Mesodermal cell (in vitro differentiated cells): ENCODE measurements at regions not wholly inside any gene's neighbourhood (a gene's known extent, or its start where the extent isn't known, plus 50 kb on each side); places are given as distances from the start of the nearest gene placed in this dataset.

Experiments used
- H3K27ac ChIP-seq: 2 replicates; pipeline ENCODE4 v1.7.0; 2013; ENCODE audit warnings: mild to moderate bottlenecking, low read depth, low read length, moderate library complexity; ENCODE audit not compliant: severe bottlenecking
- H3K36me3 ChIP-seq: 2 replicates; pipeline ENCODE4 v1.7.1; 2013; ENCODE audit warnings: mild to moderate bottlenecking, low read length, moderate library complexity; ENCODE audit not compliant: control insufficient read depth, insufficient read depth
- H3K4me1 ChIP-seq: one replicate; pipeline ENCODE4 v1.7.1; 2013; ENCODE audit warnings: mild to moderate bottlenecking, low read length; ENCODE audit not compliant: insufficient read depth, control insufficient read depth, poor library complexity, severe bottlenecking
- H3K4me3 ChIP-seq: 2 replicates; pipeline ENCODE4 v1.7.0; 2013; ENCODE audit warnings: low read length, control low read depth, mild to moderate bottlenecking; ENCODE audit not compliant: insufficient read depth, poor library complexity, severe bottlenecking; ENCODE audit errors: extremely low read depth
- H3K9me3 ChIP-seq: 2 replicates; pipeline ENCODE4 v1.7.1; 2013; ENCODE audit warnings: mild to moderate bottlenecking, low read length, moderate library complexity; ENCODE audit not compliant: control insufficient read depth
- WGBS, 2 experiments: methylation state at CpG; one replicate each; pipeline ENCODE4 v1.1.5; 2013; ENCODE audit warnings: missing lambda C conversion rate in 2 of 2; ENCODE audit not compliant: insufficient coverage in 2 of 2; 5-methylcytosine and 5-hydroxymethylcytosine counted together

DNA sequence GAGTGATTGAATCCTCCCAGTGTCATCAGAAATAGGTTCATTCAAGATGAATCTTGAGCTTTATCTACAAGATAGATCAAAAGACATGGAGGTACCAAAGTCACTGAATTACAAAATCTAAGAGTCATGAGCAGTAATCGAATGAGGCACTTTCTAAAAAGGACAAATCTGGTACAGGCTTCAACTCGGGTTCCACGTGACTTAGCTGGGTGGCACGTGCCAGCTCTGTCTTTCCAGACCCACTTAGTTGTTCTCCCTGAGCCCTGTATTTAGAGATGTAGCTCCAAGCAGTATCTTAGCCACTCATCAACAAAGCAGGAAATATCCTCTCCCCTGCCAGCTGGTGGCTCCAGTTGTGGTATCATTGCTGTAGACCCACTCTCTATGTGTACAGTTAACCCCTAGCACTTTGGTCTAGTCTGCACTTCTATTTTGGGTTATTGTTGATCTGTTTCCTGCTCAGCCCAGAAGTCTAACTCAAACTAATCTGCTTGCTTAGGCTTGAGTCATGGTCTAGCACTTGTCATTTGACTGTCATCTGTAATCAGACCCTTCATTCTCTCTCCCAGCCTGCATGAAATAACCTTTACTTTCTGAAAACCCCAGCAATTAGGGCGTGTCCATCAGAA lies 528.7 kb downstream of the ETS1 start:
- Histone ChIP-seq H3K9me3 (no peaks in the 10 kb centered on the region), H3K4me3 (no peak overlapping the region), H3K4me1 (no peaks in the 10 kb centered on the region), H3K36me3 (no peaks in the 10 kb centered on the region), H3K27ac (no peak overlapping the region)
- 88 to 92% methylated on average over 5 of the region's 5 CpGs for WGBS, 2 experiments

DNA sequence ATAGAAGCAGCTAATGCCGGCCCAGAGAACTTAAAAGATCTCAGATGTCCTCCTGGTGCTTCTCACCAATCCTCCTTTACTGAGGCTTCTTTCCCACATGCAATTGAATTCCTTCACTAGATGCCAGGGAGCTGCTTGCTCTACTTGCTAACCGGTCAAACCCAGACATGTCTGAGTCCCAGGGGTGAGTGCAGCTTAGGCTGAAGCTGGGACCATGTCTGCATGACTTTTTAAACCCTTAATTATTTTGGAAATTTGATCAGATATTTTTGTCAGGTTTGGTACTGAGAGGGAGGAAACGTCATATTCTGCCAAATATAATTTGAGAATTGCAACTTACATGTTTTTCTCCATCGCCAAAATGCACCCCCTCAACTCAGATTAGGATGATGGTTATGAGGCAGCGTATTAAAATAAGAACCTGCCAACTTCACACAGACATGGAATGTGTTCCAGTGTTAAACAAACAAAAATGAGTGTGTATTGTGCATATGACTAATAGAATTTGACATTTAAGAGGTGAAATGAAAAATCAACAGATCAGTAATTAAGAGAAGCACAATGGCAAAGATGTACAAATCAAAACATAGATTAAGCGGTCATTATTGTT lies 529.5 kb downstream of the ETS1 start:
- H3K36me3 ChIP-seq: no peaks in the 10 kb centered on the region
- peaks cover 6% of the 10 kb centered on the region for H3K4me1 ChIP-seq
- H3K9me3 ChIP-seq: no peaks in the 10 kb centered on the region
- no peak overlapping the region for H3K4me3 ChIP-seq
- no peak overlapping the region for H3K27ac ChIP-seq
- WGBS, 2 experiments: 94% methylated on average over 3 of the region's 6 CpGs; no CpG with 5 or more reads in 1 of the 2 experiments

DNA sequence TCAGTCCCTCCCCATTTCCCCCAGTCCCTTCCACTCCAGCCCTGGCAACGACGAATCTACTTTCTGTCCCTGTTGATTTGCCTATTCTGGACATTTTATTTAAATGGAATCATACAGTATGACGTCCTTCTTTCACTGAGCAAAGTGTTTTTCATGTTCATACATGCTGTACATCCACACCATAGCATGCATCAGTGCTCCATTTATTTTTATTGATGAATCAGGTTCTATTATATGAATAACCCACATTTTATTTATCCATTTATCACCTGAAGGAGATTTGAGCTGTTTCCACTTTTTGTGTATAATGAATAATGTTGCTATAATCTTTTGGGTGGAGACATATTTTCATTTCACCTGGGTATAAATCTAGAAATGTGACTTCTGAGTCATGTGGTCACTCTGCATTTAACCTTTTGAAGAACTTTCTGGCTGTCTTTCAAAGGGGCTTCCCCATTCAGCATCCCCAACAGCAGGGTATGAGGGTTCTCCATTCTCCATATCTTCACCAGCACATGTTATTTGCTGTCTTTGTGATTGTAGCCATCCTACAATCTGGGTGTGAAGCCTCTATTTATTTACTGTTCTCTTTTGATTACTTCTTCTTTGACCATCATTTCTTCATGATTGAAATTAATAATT lies 531.7 kb downstream of the ETS1 start:
- Histone ChIP-seq H3K27ac (no peak overlapping the region), H3K4me3 (no peak overlapping the region), H3K36me3 (no peaks in the 10 kb centered on the region), H3K4me1 (peaks cover 6% of the 10 kb centered on the region), H3K9me3 (no peaks in the 10 kb centered on the region)
- 70% methylated on average over 2 of the region's 3 CpGs; no CpG with 5 or more reads in 1 of the 2 experiments for WGBS, 2 experiments

GRCh38 chr11:128053981-128054931 lies 533.1 kb downstream of the ETS1 start:
- no peaks in the 10 kb centered on the region for H3K9me3 ChIP-seq
- WGBS, 2 experiments: 100% methylated on average over 1 of the region's 2 CpGs; no CpG with 5 or more reads in 1 of the 2 experiments
- H3K4me3 ChIP-seq: no peak overlapping the region
- H3K4me1 ChIP-seq: peaks cover 6% of the 10 kb centered on the region
- H3K36me3 ChIP-seq: no peaks in the 10 kb centered on the region
- H3K27ac ChIP-seq: no peak overlapping the region

- Histone ChIP-seq H3K4me1 (peaks cover 6% of the 10 kb centered on the region), H3K9me3 (no peaks in the 10 kb centered on the region), H3K36me3 (no peaks in the 10 kb centered on the region), H3K4me3 (no peak overlapping the region), H3K27ac (no peak overlapping the region)
- WGBS, 2 experiments: no CpG with 5 or more reads among the region's 2 CpGs
Measured at GRCh38 chr11:128052912-128053641, 534.3 kb downstream of the ETS1 start.

DNA sequence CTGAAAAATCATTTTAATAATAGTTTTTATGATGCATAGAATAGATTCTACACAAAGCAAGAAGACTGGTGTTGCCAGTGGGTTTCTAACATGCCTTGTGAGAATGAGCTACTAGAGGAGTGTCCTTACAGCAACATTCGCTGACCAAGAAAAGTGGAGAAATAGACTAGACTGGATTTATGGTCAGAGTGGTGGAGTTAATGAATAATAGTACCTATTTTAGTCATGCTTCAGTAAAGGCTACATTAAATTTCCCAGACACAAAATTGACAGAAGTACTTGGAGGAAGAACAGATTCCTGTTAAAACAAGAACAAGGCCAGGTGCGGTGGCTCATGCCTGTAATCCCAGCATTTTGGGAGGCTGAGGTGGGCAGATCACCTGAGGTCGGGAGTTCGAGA lies 539.2 kb downstream of the ETS1 start:
- Histone ChIP-seq H3K27ac (no peak overlapping the region), H3K36me3 (no peaks in the 10 kb centered on the region), H3K4me3 (no peak overlapping the region), H3K4me1 (peaks cover 3% of the 10 kb centered on the region), H3K9me3 (no peaks in the 10 kb centered on the region)
- 100% methylated on average over 1 to 2 of the region's 4 CpGs for WGBS, 2 experiments

DNA sequence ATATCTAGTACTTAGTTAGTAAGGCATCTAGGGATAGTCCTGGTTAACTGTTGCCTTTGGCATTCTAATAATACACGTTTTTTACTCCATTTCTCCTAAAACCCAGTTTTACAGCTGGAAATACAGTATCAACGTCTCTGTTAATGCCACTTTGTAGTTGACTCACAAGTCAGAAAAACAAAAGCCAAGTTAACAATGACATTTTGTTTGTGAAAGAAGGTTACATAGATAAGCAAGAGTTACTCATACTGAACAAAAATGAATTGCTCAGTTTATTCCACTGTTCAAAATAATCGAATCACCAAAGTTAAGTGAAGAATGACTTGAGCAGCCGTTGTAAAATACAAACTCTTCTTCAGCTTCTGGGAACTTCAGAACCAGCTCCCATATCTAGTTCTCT lies 540.3 kb downstream of the ETS1 start:
- Histone ChIP-seq H3K9me3 (no peaks in the 10 kb centered on the region), H3K4me3 (no peak overlapping the region), H3K36me3 (no peaks in the 10 kb centered on the region), H3K27ac (no peak overlapping the region), H3K4me1 (no peaks in the 10 kb centered on the region)
- 84 to 100% methylated on average over 2 to 4 of the region's 4 CpGs for WGBS, 2 experiments

GRCh38 chr11:128046213-128046612 lies 541.1 kb downstream of the ETS1 start:
- no peaks in the 10 kb centered on the region for H3K9me3 ChIP-seq
- H3K4me1 ChIP-seq: no peaks in the 10 kb centered on the region
- no peak overlapping the region for H3K4me3 ChIP-seq
- H3K27ac ChIP-seq: no peak overlapping the region
- H3K36me3 ChIP-seq: no peaks in the 10 kb centered on the region
- 80% methylated on average over 1 of the region's 3 CpGs; no CpG with 5 or more reads in 1 of the 2 experiments for WGBS, 2 experiments

DNA sequence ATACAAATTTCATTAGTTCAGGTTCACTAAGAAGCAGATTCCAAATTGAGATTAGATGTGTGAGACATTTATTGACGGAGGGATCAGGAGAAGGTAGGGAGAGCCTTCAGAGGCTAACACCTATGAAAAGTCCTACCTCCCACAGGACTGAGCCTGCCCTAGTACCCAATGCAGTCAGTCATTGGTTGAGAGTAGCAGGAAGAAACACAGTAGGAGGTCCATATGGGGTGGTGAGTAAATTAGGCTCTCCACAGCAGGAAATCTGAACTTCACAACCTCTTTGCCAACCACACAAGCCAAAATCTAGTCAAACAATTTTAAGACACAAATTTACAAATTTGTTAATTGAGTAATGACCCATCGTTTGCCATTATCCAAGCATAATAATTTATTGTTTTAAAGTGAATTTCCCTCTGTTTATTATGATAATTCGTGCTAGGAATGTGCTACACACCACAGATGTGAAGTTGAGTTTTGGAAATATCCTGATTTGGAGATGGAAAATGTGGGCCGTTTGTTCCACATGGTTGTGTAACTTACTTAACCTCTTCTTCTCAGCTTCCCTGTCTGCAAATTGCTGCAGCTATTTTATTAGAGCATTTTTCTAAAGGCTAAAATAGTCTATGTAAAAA lies 542.1 kb downstream of the ETS1 start:
- Histone ChIP-seq H3K9me3 (no peaks in the 10 kb centered on the region), H3K4me3 (no peak overlapping the region), H3K27ac (no peak overlapping the region), H3K4me1 (no peaks in the 10 kb centered on the region), H3K36me3 (no peaks in the 10 kb centered on the region)
- 100% methylated on average over 1 of the region's 4 CpGs; no CpG with 5 or more reads in 1 of the 2 experiments for WGBS, 2 experiments
